GM19372 (cell line): ENCODE measurements at regions not wholly inside any gene's neighbourhood (a gene's known extent, or its start where the extent isn't known, plus 50 kb on each side); places are given as distances from the start of the nearest gene placed in this dataset.
"Not testable (repeated sequence)": the region's sequence is repeated elsewhere in the genome, so short reads cannot be mapped to it uniquely, and the experiment has no call there.

ENCODE experiments used
- ATAC-seq: cut with Tn5 transposase; IDR thresholded peaks from one replicate; pipeline ENCODE4 v1.9.1; 2021; ENCODE audit warnings: mild to moderate bottlenecking, low read depth, moderate library complexity; ENCODE audit not compliant: unreplicated experiment

- no peak for ATAC-seq
These were observed 273.8 kb downstream of the RPS6KC1 start for GRCh38 chr1:213324859-213325258.

GRCh38 chr1:213325482-213325881 is 274.4 kb downstream of the RPS6KC1 start:
- no peak for ATAC-seq

- no peak for ATAC-seq
These were observed 275.4 kb downstream of the RPS6KC1 start for GRCh38 chr1:213326281-213327016.

GRCh38 chr1:213327017-213327667 is 276.1 kb downstream of the RPS6KC1 start:
- ATAC-seq = no peak

GRCh38 chr1:213329406-213330008 is 278.5 kb downstream of the RPS6KC1 start:
- no peak for ATAC-seq

GRCh38 chr1:213330281-213330680 is 279.2 kb downstream of the RPS6KC1 start:
- no peak for ATAC-seq

- ATAC-seq = no peak
These were observed 280.7 kb downstream of the RPS6KC1 start for GRCh38 chr1:213331631-213332175.

GRCh38 chr1:213332491-213332890 is 281.4 kb downstream of the RPS6KC1 start:
- no peak for ATAC-seq

GRCh38 chr1:213333121-213333520 is 282.1 kb downstream of the RPS6KC1 start:
- ATAC-seq = no peak

- no peak for ATAC-seq
These were observed 284.0 kb downstream of the RPS6KC1 start for GRCh38 chr1:213335084-213335483.

- ATAC-seq = no peak
These were observed 286.1 kb downstream of the RPS6KC1 start for GRCh38 chr1:213337025-213337678.

GRCh38 chr1:213340593-213340992 is 289.6 kb downstream of the RPS6KC1 start:
- no peak for ATAC-seq

GRCh38 chr1:213345621-213346020 is 294.6 kb downstream of the RPS6KC1 start:
- no peak for ATAC-seq

GRCh38 chr1:213357403-213357802 is 306.4 kb downstream of the RPS6KC1 start:
- ATAC-seq = no peak

- not testable (repeated sequence) for ATAC-seq
These were observed 307.3 kb downstream of the RPS6KC1 start for GRCh38 chr1:213358368-213358767.

- ATAC-seq = no peak
These were observed 311.6 kb downstream of the RPS6KC1 start for GRCh38 chr1:213362598-213362997.

GRCh38 chr1:213366141-213366831 is 315.2 kb downstream of the RPS6KC1 start:
- ATAC-seq = no peak

GRCh38 chr1:213369465-213369864 is 318.4 kb downstream of the RPS6KC1 start:
- ATAC-seq = no peak

- ATAC-seq = no peak
These were observed 319.5 kb downstream of the RPS6KC1 start for GRCh38 chr1:213370523-213370922.

GRCh38 chr1:213371525-213371846 is 320.4 kb downstream of the RPS6KC1 start:
- no peak for ATAC-seq
